HUES64 (cell line): ENCODE measurements at regions not wholly inside any gene's neighbourhood (a gene's known extent, or its start where the extent isn't known, plus 50 kb on each side); places are given as distances from the start of the nearest gene placed in this dataset.

Experiments
- H3K27ac ChIP-seq: 2 replicates; pipeline ENCODE4 v1.7.0; 2013; ENCODE audit warnings: low read depth, low read length, inconsistent platforms
- H3K27me3 ChIP-seq: 2 replicates; pipeline ENCODE4 v1.6.1; 2013; ENCODE audit warnings: mild to moderate bottlenecking, low read length; ENCODE audit not compliant: insufficient read depth
- H3K36me3 ChIP-seq: 2 replicates; pipeline ENCODE4 v1.6.1; 2013; ENCODE audit warnings: mild to moderate bottlenecking, low read length; ENCODE audit not compliant: insufficient read depth
- H3K4me1 ChIP-seq: 2 replicates; pipeline ENCODE4 v1.6.1; 2013; ENCODE audit warnings: mild to moderate bottlenecking, low read length, moderate library complexity; ENCODE audit not compliant: insufficient read depth
- H3K4me3 ChIP-seq: 2 replicates; pipeline ENCODE4 v1.5.1; 2013; ENCODE audit warnings: mild to moderate bottlenecking, low read length, moderate library complexity
- H3K9ac ChIP-seq: 2 replicates; pipeline ENCODE4 v1.6.1; 2013; ENCODE audit warnings: mild to moderate bottlenecking, low read depth, low read length
- H3K9me3 ChIP-seq: 2 replicates; pipeline ENCODE4 v1.6.1; 2013; ENCODE audit warnings: low read depth, low read length; ENCODE audit not compliant: insufficient read depth
- WGBS: fragments of 150-250, 120-280 bp; methylation state at CpG from one replicate; pipeline ENCODE4 v1.1.7; 2013; ENCODE audit warnings: missing lambda C conversion rate; 5-methylcytosine and 5-hydroxymethylcytosine counted together

DNA sequence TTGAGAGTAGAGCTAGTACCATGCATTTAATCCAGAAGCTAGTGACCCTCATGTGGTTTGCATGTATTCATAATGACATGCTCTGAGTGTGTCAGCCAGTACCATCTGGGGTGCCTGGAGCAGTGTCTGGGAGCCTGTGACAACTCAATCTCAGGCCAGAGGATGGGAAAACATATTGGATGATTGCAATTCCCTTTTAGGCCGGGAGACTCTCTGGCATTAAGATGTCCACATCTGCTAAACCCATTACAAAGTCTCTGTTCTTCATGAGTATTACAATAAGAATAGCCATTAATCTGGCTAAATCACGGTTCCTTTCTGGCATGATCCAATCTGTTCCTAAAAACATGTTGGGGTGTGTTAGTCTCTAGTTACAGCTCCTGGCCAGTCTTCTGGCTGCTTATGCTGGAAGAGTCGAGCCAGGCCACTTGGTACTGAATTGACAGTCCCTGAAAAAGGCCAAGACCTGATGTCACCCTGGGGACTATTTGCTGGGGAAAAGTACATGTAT is 475.7 kb downstream of the ENC1 start:
- no peaks in the 10 kb centered on the region for H3K4me1 ChIP-seq
- no peaks in the 10 kb centered on the region for H3K27me3 ChIP-seq
- H3K27ac ChIP-seq: no peak overlapping the region
- no peak overlapping the region for H3K9ac ChIP-seq
- 97% methylated on average over 3 of the region's 3 CpGs for WGBS
- H3K4me3 ChIP-seq: no peak overlapping the region
- no peaks in the 10 kb centered on the region for H3K36me3 ChIP-seq
- no peaks in the 10 kb centered on the region for H3K9me3 ChIP-seq

DNA sequence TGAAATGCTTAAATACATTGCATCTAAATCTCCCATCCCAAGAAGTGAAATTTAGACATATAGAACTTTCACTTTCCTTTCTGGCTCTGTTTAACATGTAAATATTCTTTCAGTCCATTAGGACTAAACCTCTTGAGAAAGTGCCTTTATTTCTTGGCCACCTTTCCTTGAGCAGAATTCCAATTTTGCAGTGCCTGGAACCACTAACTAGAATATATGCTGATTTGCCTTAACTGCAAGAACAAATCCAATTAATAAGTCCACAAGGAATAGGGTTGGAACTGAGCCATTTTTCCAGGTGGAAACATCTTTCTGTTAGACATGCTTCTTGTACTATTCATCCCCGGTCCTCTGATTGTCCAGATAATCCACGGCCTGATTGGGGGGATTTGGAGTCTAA is 478.0 kb downstream of the ENC1 start:
- Histone ChIP-seq H3K9me3 (no peaks in the 10 kb centered on the region), H3K4me1 (no peaks in the 10 kb centered on the region), H3K27me3 (no peaks in the 10 kb centered on the region), H3K4me3 (no peak overlapping the region), H3K27ac (no peak overlapping the region), H3K36me3 (no peaks in the 10 kb centered on the region), H3K9ac (no peak overlapping the region)
- WGBS: 81% methylated on average over 2 of the region's 2 CpGs

GRCh38 chr5:74161170-74161569 is 479.4 kb downstream of the ENC1 start:
- Histone ChIP-seq H3K4me3 (no peak overlapping the region), H3K4me1 (no peaks in the 10 kb centered on the region), H3K36me3 (no peaks in the 10 kb centered on the region), H3K27ac (no peak overlapping the region), H3K9ac (no peak overlapping the region), H3K9me3 (no peaks in the 10 kb centered on the region), H3K27me3 (no peaks in the 10 kb centered on the region)
- no CpG with 5 or more reads among the region's 1 CpG for WGBS

GRCh38 chr5:74156728-74157383 is 483.7 kb downstream of the ENC1 start:
- Histone ChIP-seq H3K27ac (no peak overlapping the region), H3K4me1 (no peaks in the 10 kb centered on the region), H3K9ac (no peak overlapping the region), H3K4me3 (no peak overlapping the region), H3K27me3 (no peaks in the 10 kb centered on the region), H3K36me3 (no peaks in the 10 kb centered on the region), H3K9me3 (no peaks in the 10 kb centered on the region)
- WGBS: 95% methylated on average over 3 of the region's 3 CpGs

- 94% methylated on average over 1 of the region's 1 CpG for WGBS
- H3K27me3 ChIP-seq: no peaks in the 10 kb centered on the region
Measured at GRCh38 chr5:74155501-74155900, 485.0 kb downstream of the ENC1 start.

GRCh38 chr5:74154526-74154925 is 486.0 kb downstream of the ENC1 start:
- Histone ChIP-seq H3K9me3 (no peaks in the 10 kb centered on the region), H3K9ac (no peak overlapping the region), H3K27ac (no peak overlapping the region), H3K4me1 (no peaks in the 10 kb centered on the region), H3K4me3 (no peak overlapping the region), H3K36me3 (no peaks in the 10 kb centered on the region), H3K27me3 (no peaks in the 10 kb centered on the region)
- WGBS: 84% methylated on average over 3 of the region's 3 CpGs

More at GRCh38 chr5:74155501-74155900, 485.0 kb downstream of the ENC1 start:
- Histone ChIP-seq H3K4me1 (no peaks in the 10 kb centered on the region), H3K9me3 (no peaks in the 10 kb centered on the region), H3K27ac (no peak overlapping the region), H3K4me3 (no peak overlapping the region), H3K36me3 (no peaks in the 10 kb centered on the region), H3K9ac (no peak overlapping the region)

DNA sequence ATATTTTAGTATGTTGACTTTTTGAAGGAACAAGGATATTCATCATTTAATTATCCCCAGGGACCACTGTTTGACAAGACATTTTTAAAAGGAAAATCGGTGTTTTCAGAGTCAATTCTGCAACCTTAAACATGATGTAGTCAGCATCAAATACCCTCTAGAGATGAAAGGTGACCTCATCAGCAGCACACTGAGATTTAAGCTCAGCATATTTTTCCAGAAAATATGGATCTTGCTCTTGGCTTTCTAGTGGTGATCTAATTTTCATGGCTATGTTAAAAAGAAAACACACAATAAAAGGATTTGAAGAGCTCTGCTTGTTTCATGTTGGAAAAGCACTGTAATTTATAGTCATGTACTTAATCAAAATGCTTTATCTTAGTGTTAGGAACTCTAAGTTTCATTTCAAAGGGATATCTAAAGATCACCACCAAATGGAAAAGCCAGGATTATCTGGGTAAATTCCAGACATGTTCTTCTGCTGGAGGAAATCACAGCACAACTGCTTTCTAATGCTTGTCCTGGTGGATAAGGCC is 487.2 kb downstream of the ENC1 start:
- H3K9me3 ChIP-seq: no peaks in the 10 kb centered on the region
- H3K36me3 ChIP-seq: no peaks in the 10 kb centered on the region
- no peak overlapping the region for H3K27ac ChIP-seq
- H3K27me3 ChIP-seq: no peaks in the 10 kb centered on the region
- no peak overlapping the region for H3K4me3 ChIP-seq
- 100% methylated on average over 1 of the region's 1 CpG for WGBS
- no peak overlapping the region for H3K9ac ChIP-seq
- no peaks in the 10 kb centered on the region for H3K4me1 ChIP-seq

DNA sequence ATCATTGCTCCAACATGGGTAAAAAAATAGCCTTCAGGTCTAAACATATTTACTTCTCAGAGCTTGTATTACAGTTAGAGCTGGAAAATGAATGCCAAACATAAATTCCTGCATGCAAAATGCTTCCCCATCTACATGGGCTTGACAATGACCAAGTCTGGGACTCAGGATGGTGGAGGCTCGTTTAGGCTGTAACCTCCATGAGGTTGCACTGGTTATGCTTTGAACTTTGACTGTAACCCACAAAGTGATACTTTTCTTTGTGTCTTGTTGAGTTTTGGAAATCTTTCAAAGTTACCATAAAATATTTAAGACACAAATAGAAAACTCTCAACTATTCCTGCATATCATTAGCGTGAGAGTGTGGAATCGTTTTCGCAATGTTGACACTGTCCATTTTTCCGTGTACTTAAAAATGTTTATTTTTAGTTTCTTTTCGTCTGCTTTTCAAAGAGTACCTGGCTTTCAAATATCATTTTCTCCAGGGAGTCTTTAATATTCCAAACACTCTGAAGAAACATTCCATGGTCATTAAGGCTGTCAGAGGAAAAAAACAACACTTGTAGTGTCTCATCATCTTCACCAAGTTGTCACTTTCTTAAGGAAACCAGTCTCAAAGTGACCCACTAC is 487.8 kb downstream of the ENC1 start:
- Histone ChIP-seq H3K27me3 (no peaks in the 10 kb centered on the region), H3K36me3 (no peaks in the 10 kb centered on the region)

DNA sequence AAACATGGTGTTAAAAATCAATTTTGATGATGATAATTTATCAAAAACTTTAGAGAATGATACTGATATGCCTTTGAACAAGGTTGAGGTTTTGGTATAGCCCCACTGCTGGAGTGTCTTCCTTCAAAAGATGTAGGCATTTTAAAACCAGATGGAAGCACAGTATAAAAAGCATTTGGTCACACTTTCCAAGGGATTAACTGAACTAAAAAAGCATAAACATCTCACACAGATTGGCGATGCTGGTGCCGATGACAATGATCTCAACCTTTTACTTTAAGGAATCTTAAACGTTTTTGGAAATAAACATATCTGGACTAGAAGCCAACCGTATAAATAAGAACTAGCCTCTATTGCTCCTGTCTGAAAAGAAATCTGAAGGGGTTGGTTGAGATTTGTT is 488.4 kb downstream of the ENC1 start:
- H3K4me1 ChIP-seq: no peaks in the 10 kb centered on the region
- no peaks in the 10 kb centered on the region for H3K27me3 ChIP-seq
- no peak overlapping the region for H3K27ac ChIP-seq
- WGBS: 97% methylated on average over 4 of the region's 4 CpGs
- no peak overlapping the region for H3K9ac ChIP-seq
- H3K9me3 ChIP-seq: no peaks in the 10 kb centered on the region
- H3K36me3 ChIP-seq: no peaks in the 10 kb centered on the region
- no peak overlapping the region for H3K4me3 ChIP-seq

More for the DNA sequence above, 487.8 kb downstream of the ENC1 start:
- Histone ChIP-seq H3K9ac (no peak overlapping the region), H3K4me3 (no peak overlapping the region), H3K9me3 (no peaks in the 10 kb centered on the region), H3K27ac (no peak overlapping the region), H3K4me1 (no peaks in the 10 kb centered on the region)
- 98% methylated on average over 6 of the region's 6 CpGs for WGBS

- no peak overlapping the region for H3K27ac ChIP-seq
- WGBS: 73% methylated on average over 2 of the region's 3 CpGs
- no peaks in the 10 kb centered on the region for H3K4me1 ChIP-seq
- H3K4me3 ChIP-seq: no peak overlapping the region
- H3K36me3 ChIP-seq: no peaks in the 10 kb centered on the region
- no peaks in the 10 kb centered on the region for H3K27me3 ChIP-seq
- no peaks in the 10 kb centered on the region for H3K9me3 ChIP-seq
- no peak overlapping the region for H3K9ac ChIP-seq
Measured at GRCh38 chr5:74149395-74149794, 491.1 kb downstream of the ENC1 start.

DNA sequence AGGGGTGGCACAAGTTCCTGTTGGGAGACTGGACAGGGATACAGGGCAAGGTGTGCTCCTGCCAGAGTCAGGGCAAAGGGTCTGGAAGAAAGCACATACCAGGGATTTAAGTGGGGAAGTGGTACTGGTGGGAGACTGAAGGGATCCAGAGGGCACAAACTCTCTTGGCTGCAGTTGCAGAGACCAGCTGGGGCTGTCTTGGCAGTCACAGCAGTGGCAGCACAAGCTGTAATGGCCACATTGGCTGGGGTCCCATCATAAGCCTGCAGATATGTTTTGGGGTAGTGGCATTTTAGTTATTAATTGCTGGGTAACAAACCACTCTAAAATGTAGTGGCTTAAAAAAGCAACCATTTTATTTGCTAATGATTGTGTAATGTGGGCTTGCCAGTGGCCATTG is 492.2 kb downstream of the ENC1 start:
- Histone ChIP-seq H3K27ac (no peak overlapping the region), H3K36me3 (no peaks in the 10 kb centered on the region), H3K9ac (no peak overlapping the region), H3K4me1 (no peaks in the 10 kb centered on the region), H3K27me3 (no peaks in the 10 kb centered on the region), H3K9me3 (no peaks in the 10 kb centered on the region), H3K4me3 (no peak overlapping the region)
